GM19239 (cell line): ENCODE measurements at regions not wholly inside any gene's neighbourhood (a gene's known extent, or its start where the extent isn't known, plus 50 kb on each side); places are given as distances from the start of the nearest gene placed in this dataset.

Source experiments
- DNase-seq: peaks from one replicate; pipeline ENCODE4 v3.0.0; 2011; ENCODE audit warnings: low spot score; ENCODE audit not compliant: insufficient read length
- FAIRE-seq: peaks from 2 replicates; lab custom pipeline; 2011; peaks lifted over from hg19 to GRCh38; lab: Jason Lieb, UNC

- DNase-seq, result no peak
- FAIRE-seq, result no peak
Measured at GRCh38 chr10:29804025-29804852, 169.5 kb upstream of the SVIL start.

- DNase-seq (no peak), FAIRE-seq (no peak)
Measured at GRCh38 chr10:29802171-29802570, 167.4 kb upstream of the SVIL start.

- FAIRE-seq (no peak), DNase-seq (no peak)
Measured at GRCh38 chr10:29798921-29799690, 164.3 kb upstream of the SVIL start.

GRCh38 chr10:29797616-29798015, 162.8 kb upstream of the SVIL start:
- no peak for FAIRE-seq
- DNase-seq, result no peak

- no peak for FAIRE-seq
- no peak for DNase-seq
Measured at GRCh38 chr10:29795850-29796249, 161.1 kb upstream of the SVIL start.

GRCh38 chr10:29794776-29795611, 160.2 kb upstream of the SVIL start:
- DNase-seq (no peak), FAIRE-seq (no peak)

GRCh38 chr10:29791773-29792172, 157.0 kb upstream of the SVIL start:
- no peak for DNase-seq
- no peak for FAIRE-seq

GRCh38 chr10:29790207-29790606, 155.4 kb upstream of the SVIL start:
- no peak for FAIRE-seq
- DNase-seq, result no peak

- FAIRE-seq (no peak), DNase-seq (no peak)
Measured at GRCh38 chr10:29788113-29788512, 153.3 kb upstream of the SVIL start.

GRCh38 chr10:29785701-29786100, 150.9 kb upstream of the SVIL start:
- no peak for FAIRE-seq
- DNase-seq, result no peak

- FAIRE-seq (no peak), DNase-seq (no peak)
Measured at GRCh38 chr10:29784175-29784773, 149.5 kb upstream of the SVIL start.

- DNase-seq, result no peak
- peak; percentile 48 for FAIRE-seq
Measured at GRCh38 chr10:29783201-29783947, 148.6 kb upstream of the SVIL start.

- FAIRE-seq (no peak), DNase-seq (no peak)
Measured at GRCh38 chr10:29780639-29781038, 145.9 kb upstream of the SVIL start.

GRCh38 chr10:29780096-29780495, 145.3 kb upstream of the SVIL start:
- DNase-seq (no peak), FAIRE-seq (no peak)

GRCh38 chr10:29776246-29776645, 141.5 kb upstream of the SVIL start:
- no peak for FAIRE-seq
- DNase-seq, result no peak

GRCh38 chr10:29774475-29774874, 139.7 kb upstream of the SVIL start:
- DNase-seq (no peak), FAIRE-seq (no peak)

GRCh38 chr10:29773675-29774091, 138.9 kb upstream of the SVIL start:
- DNase-seq (no peak), FAIRE-seq (no peak)

- FAIRE-seq, result peak; percentile 39
- no peak for DNase-seq
Measured at GRCh38 chr10:29772403-29772802, 137.6 kb upstream of the SVIL start.

GRCh38 chr10:29771376-29771775, 136.6 kb upstream of the SVIL start:
- no peak for FAIRE-seq

More at GRCh38 chr10:29771376-29771775, 136.6 kb upstream of the SVIL start:
- DNase-seq, result no peak
